ENCODE measurements at regions not wholly inside any gene's neighbourhood (a gene's known extent, or its start where the extent isn't known, plus 50 kb on each side); places are given as distances from the start of the nearest gene placed in this dataset.
A peak's percentile ranks its signal among the peaks of the same experiment; 100 is the strongest.
"Not testable (repeated sequence)": the region's sequence is repeated elsewhere in the genome, so short reads cannot be mapped to it uniquely, and the experiment has no call there.

DNA sequence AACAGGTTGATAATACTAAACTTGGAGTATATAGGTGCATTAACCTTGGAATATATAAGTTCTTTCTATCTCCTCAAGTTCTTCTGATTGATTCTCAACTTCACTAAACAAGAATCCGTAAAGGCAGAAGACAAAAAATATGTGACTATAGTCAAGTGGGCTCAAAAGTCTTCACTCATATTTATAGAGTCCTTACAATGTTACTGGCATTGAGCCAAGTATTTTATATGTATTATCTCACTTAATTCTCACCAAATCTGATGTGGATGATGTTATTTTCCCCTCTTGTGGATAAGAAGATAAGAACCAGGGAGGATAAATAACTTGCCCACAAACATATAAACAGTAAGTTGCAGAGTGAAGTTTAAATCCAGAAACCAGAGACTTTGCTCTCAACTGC is 486.9 kb downstream of the LRRIQ3 start:
- DNase-seq (ENCODE audit: low read depth) = no peak
- TF ChIP-seq, protein P1, sequence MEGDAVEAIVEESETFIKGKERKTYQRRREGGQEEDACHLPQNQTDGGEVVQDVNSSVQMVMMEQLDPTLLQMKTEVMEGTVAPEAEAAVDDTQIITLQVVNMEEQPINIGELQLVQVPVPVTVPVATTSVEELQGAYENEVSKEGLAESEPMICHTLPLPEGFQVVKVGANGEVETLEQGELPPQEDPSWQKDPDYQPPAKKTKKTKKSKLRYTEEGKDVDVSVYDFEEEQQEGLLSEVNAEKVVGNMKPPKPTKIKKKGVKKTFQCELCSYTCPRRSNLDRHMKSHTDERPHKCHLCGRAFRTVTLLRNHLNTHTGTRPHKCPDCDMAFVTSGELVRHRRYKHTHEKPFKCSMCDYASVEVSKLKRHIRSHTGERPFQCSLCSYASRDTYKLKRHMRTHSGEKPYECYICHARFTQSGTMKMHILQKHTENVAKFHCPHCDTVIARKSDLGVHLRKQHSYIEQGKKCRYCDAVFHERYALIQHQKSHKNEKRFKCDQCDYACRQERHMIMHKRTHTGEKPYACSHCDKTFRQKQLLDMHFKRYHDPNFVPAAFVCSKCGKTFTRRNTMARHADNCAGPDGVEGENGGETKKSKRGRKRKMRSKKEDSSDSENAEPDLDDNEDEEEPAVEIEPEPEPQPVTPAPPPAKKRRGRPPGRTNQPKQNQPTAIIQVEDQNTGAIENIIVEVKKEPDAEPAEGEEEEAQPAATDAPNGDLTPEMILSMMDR (IDR thresholded peaks at IDR 0.05; ENCODE audit: control insufficient read depth, extremely low read depth, insufficient read depth) = no peak

DNA sequence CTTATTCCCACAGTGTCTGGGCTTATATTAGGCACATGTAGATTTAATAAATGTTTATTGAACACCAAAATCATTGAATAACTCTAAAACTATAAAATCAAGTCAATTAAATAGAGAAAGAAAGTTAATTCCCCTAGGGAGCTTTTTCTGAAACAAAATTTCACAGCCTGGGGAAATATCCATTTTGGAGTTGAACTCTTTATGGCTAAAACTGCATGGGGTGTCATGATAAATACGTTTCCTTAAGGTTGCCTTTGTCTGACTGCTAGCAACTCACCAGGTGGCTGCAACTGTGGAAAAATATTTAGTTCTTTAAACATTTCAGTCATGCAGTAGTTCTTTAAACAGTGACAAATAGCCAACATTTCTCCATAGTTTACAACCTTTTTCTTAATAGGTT is 496.1 kb downstream of the LRRIQ3 start:
- no peak for DNase-seq (ENCODE audit: low read depth)
- H3K4me3 ChIP-seq (ENCODE audit: low read depth, low read length) = no peak overlapping the region
- TF ChIP-seq, protein P1 (IDR thresholded peaks at IDR 0.05; ENCODE audit: control insufficient read depth, extremely low read depth, insufficient read depth) = no peak

More for the DNA sequence above, 486.9 kb downstream of the LRRIQ3 start:
- H3K4me3 ChIP-seq (ENCODE audit: low read depth, low read length) = no peak overlapping the region

DNA sequence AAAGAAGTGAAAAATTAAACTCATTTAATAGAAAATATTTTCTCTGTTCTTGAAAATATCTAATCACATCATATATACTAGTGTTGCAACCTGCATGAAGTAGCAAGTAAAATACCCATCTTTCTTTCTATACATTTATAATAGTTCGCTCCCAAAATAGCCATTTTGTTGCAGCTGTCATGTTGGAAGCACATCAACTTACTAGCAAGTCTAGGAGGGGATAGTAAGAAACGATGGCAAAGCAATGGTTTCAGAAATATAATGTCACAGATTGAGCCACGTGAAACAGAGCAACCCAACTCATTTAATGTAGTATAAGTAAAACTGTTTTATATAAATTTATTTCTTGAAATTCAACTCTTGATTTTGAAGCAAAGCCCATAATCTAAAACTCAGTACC is 521.8 kb downstream of the LRRIQ3 start:
- DNase-seq (ENCODE audit: low read depth) = no peak
- no peak overlapping the region for H3K4me3 ChIP-seq (ENCODE audit: low read depth, low read length)
- TF ChIP-seq, protein P1 (IDR thresholded peaks at IDR 0.05; ENCODE audit: control insufficient read depth, extremely low read depth, insufficient read depth) = no peak

DNA sequence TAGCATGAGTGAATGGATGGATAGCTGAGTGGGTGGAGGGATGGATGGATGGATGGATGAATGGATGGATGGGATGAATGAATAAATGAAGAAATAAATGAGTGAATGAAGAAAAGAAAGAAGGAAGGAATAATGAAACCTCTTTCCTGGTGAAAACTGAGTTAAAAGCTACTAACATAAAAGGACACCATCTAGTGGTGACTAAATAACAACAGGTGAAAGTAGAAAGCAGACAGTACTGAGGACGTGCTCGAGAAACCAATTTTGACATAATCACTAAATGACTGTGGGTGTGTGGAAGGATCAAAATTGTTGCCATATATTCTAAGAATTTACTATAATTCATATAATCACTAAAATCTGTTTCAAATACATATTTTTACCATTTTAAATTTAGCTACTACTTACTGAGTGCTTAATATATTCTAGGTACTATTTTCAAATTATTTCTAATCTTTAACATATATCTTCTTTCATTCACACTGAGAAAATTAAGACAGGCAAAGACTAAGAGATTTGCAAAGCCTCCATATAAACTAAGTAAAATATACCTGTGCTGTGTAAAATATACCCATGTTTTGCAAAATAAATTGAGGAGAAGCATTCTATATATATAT is 522.9 kb downstream of the LRRIQ3 start:
- TF ChIP-seq, protein P1 (IDR thresholded peaks at IDR 0.05; ENCODE audit: control insufficient read depth, extremely low read depth, insufficient read depth) = peak; percentile 67
- DNase-seq (ENCODE audit: low read depth) = no peak
- H3K4me3 ChIP-seq (ENCODE audit: low read depth, low read length) = no peak overlapping the region

DNA sequence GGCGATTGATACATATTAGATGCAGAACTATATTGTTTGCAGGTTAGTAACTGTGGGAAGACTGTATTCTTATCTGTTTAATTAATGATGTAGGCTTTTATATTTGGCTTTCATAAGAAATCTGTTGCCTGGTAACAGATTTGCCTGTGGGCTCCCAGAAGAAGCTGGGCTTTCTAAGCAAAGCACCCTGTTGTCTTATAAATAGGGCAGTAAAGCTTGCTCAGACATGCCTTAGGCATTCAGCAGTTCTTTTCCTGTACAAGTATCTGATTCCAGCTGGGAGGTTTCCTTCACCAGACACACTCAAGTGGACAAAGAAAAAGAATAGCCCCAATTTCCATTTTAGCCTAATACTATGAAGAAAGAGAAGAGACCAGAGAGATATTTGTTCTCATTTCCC is 524.0 kb downstream of the LRRIQ3 start:
- DNase-seq (ENCODE audit: low read depth) = no peak
- TF ChIP-seq, protein P1 (IDR thresholded peaks at IDR 0.05; ENCODE audit: control insufficient read depth, extremely low read depth, insufficient read depth) = no peak
- H3K4me3 ChIP-seq (ENCODE audit: low read depth, low read length) = no peak overlapping the region

DNA sequence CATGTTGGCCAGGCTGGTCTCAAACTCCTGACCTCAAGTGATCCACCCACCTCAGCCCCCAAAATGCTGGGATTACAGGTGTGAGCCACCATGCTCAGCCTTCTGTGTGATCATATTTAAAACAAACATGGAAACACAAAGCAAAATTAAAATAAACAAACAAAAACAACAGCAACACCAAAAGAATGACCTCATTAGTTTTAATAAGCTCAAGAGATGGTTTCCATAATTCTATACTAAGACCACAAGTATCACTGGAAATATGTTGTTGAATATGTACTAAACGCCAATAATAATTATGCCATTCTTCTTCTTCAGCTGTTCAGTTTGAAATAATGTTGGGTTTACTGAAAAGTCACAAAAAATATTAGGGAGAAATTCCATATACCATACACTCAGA is 526.4 kb downstream of the LRRIQ3 start:
- TF ChIP-seq, protein P1 (IDR thresholded peaks at IDR 0.05; ENCODE audit: control insufficient read depth, extremely low read depth, insufficient read depth) = no peak
- no peak for DNase-seq (ENCODE audit: low read depth)
- H3K4me3 ChIP-seq (ENCODE audit: low read depth, low read length) = no peak overlapping the region

DNA sequence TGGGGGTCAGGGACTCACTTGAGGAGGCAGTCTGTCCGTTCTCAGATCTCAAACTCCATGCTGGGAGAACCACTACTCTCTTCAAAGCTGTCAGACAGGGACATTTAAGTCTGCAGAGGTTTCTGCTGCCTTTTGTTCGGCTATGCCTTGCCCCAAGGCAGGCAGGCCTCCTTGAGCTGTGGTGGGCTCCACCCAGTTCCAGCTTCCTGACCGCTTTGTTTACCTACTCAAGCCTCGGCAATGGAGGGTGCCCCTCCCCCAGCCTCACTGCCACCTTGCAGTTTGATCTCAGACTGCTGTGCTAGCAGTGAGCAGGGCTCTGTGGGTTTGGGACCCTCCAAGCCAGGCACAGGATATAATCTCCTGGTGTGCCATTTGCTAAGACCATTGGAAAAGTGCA is 530.0 kb downstream of the LRRIQ3 start:
- H3K4me3 ChIP-seq (ENCODE audit: low read depth, low read length); DNase-seq (ENCODE audit: low read depth): not testable (repeated sequence)

All from LNCaP clone FGC (cell line).